ENCODE measurements at regions not wholly inside any gene's neighbourhood (a gene's known extent, or its start where the extent isn't known, plus 50 kb on each side); places are given as distances from the start of the nearest gene placed in this dataset.

DNA sequence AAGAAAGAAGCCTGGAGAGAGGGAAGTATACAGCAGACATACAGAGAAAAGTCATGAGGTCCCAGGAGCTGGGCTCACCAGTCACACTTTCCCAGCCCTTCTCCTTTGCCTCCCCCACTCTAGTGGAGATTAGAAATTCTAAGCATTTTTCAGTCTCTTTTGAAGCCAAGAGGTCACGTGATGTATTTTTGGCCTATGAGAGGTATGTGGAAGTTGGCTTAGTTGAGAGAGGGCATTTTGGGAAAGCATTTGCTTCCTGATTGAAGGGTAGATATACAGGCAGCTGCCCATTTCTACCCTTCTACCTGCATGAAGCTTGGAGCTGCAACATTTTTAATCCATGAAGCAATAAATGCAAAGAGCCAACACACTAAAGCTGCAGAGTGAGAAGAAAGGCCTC, 106.0 kb upstream of the TNFAIP3 start:
- no peaks in the 10 kb centered on the region for H3K27me3 ChIP-seq (ENCODE audit: insufficient read depth, poor library complexity, severe bottlenecking)
- TF ChIP-seq POLR2AphosphoS5 (IDR thresholded peaks at IDR 0.05; ENCODE audit: low read depth) (no peak), GABPA (IDR thresholded peaks at IDR 0.05; ENCODE audit: low read depth) (no peak), SPI1 (IDR thresholded peaks at IDR 0.05; ENCODE audit: borderline replicate concordance, low read depth) (no peak)
- TF ChIP-seq, protein P1, sequence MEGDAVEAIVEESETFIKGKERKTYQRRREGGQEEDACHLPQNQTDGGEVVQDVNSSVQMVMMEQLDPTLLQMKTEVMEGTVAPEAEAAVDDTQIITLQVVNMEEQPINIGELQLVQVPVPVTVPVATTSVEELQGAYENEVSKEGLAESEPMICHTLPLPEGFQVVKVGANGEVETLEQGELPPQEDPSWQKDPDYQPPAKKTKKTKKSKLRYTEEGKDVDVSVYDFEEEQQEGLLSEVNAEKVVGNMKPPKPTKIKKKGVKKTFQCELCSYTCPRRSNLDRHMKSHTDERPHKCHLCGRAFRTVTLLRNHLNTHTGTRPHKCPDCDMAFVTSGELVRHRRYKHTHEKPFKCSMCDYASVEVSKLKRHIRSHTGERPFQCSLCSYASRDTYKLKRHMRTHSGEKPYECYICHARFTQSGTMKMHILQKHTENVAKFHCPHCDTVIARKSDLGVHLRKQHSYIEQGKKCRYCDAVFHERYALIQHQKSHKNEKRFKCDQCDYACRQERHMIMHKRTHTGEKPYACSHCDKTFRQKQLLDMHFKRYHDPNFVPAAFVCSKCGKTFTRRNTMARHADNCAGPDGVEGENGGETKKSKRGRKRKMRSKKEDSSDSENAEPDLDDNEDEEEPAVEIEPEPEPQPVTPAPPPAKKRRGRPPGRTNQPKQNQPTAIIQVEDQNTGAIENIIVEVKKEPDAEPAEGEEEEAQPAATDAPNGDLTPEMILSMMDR (IDR thresholded peaks at IDR 0.05; ENCODE audit: insufficient read depth, low read length) = no peak
- TF ChIP-seq, protein P2, sequence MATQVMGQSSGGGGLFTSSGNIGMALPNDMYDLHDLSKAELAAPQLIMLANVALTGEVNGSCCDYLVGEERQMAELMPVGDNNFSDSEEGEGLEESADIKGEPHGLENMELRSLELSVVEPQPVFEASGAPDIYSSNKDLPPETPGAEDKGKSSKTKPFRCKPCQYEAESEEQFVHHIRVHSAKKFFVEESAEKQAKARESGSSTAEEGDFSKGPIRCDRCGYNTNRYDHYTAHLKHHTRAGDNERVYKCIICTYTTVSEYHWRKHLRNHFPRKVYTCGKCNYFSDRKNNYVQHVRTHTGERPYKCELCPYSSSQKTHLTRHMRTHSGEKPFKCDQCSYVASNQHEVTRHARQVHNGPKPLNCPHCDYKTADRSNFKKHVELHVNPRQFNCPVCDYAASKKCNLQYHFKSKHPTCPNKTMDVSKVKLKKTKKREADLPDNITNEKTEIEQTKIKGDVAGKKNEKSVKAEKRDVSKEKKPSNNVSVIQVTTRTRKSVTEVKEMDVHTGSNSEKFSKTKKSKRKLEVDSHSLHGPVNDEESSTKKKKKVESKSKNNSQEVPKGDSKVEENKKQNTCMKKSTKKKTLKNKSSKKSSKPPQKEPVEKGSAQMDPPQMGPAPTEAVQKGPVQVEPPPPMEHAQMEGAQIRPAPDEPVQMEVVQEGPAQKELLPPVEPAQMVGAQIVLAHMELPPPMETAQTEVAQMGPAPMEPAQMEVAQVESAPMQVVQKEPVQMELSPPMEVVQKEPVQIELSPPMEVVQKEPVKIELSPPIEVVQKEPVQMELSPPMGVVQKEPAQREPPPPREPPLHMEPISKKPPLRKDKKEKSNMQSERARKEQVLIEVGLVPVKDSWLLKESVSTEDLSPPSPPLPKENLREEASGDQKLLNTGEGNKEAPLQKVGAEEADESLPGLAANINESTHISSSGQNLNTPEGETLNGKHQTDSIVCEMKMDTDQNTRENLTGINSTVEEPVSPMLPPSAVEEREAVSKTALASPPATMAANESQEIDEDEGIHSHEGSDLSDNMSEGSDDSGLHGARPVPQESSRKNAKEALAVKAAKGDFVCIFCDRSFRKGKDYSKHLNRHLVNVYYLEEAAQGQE (IDR thresholded peaks at IDR 0.05; ENCODE audit: insufficient replicate concordance, low read depth) = no peak
- DNase-seq (ENCODE audit: low read depth in 1 of 2, low spot score in 1 of 2) = no peak

DNA sequence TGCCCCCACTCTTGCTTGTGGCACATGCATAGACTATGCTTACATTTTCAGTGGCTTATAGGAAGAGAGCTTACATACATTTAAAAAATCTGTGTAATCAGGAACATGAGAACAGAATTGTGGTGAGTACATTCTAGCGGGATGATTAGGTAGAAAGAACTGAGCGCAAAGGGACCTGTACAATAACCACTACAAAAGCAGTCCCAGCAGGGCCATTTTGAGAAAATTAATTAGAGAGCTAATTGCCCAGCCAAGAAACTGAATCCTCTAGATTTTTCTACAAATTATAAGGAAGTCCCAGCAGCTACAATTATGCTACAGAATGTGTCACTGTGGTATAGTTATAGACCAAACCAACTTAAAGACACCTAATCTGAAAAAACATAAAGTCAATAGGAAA, 105.6 kb upstream of the TNFAIP3 start:
- Histone ChIP-seq H3K27me3 (ENCODE audit: insufficient read depth, poor library complexity, severe bottlenecking) (no peaks in the 10 kb centered on the region), H3K4me3 (replicated peaks; ENCODE audit: insufficient read depth, low read length) (no peak overlapping the region), H3K27ac (replicated peaks) (no peak overlapping the region)
- no peak for DNase-seq (ENCODE audit: low read depth in 1 of 2, low spot score in 1 of 2)
- TF ChIP-seq POLR2AphosphoS5 (IDR thresholded peaks at IDR 0.05; ENCODE audit: low read depth) = no peak
- no peak for TF ChIP-seq SPI1 (IDR thresholded peaks at IDR 0.05; ENCODE audit: borderline replicate concordance, low read depth)
- TF ChIP-seq GABPA (IDR thresholded peaks at IDR 0.05; ENCODE audit: low read depth) = no peak

More for the DNA sequence above, 106.0 kb upstream of the TNFAIP3 start:
- H3K4me3 ChIP-seq (replicated peaks; ENCODE audit: insufficient read depth, low read length) = no peak overlapping the region
- no peak overlapping the region for H3K27ac ChIP-seq (replicated peaks)

DNA sequence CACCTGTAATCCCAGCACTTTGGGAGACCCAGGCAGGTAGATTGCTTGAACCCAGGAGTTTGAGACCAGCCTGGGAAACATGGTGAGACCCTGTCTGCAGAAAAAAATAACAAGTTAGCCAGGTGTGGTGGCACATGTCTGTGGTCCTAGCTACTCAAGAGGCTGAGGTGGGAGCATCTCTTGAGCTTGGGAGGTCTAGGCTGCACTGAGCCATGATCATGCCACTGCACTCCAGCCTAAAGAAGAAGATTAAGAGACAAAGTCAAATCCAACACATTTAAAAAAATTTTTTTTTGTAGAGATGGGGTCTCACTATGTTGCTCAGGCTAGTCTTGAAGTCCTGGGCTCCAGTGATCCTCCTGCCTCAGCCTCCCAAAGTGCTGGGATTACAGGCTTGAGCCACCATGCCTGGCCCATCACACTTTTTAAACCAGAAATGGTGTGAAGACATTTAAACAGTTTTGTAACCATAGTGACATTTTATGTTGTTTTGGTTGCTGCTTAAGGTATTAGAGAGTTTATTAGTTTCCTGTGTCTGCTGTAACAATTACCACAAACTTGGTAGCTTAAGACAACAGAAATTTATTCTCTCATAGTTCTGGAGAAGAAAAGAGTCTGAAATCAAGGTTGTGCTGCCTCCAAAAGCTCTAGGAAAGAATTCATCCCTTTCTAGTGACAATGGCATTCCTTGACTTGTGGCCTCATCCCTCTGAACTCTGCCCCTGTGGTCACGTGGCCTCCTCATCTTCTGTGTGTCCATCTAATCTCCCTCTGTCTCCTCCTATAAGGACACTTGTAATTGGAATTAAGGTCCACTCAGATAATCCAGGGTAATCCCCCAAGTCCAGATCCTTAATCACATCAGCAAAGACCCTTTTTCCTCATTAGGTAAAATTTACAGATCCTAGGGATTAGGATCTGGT, 104.6 kb upstream of the TNFAIP3 start:
- TF ChIP-seq, protein P1 (IDR thresholded peaks at IDR 0.05; ENCODE audit: insufficient read depth, low read length) = no peak
- TF ChIP-seq, protein P2 (IDR thresholded peaks at IDR 0.05; ENCODE audit: insufficient replicate concordance, low read depth) = no peak
- TF ChIP-seq POLR2AphosphoS5 (IDR thresholded peaks at IDR 0.05; ENCODE audit: low read depth) = no peak
- H3K4me3 ChIP-seq (replicated peaks; ENCODE audit: insufficient read depth, low read length) = no peak overlapping the region
- no peak overlapping the region for H3K27ac ChIP-seq (replicated peaks)
- DNase-seq (ENCODE audit: low read depth in 1 of 2, low spot score in 1 of 2) = no peak
- no peaks in the 10 kb centered on the region for H3K27me3 ChIP-seq (ENCODE audit: insufficient read depth, poor library complexity, severe bottlenecking)

DNA sequence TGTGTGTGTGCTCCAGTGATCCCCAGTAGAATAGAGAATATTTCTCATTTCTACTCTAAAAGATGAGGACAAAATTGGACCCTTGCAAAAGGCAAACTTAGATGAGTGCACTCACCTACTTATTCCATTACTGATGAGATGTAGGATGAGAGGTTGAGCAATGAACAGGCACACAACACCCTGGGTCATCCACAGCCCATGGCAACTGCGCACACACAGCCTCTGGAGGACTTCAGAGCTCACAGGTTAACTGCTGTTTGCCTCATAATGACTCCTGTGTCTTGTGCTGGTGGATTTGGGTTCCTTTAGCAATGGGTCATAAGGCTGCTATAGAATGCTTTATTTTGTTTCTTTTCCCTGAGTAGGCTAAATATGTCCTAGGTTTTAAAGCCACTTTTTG, 103.6 kb upstream of the TNFAIP3 start:
- TF ChIP-seq, protein P2 (IDR thresholded peaks at IDR 0.05; ENCODE audit: insufficient replicate concordance, low read depth) = no peak
- TF ChIP-seq SPI1 (IDR thresholded peaks at IDR 0.05; ENCODE audit: borderline replicate concordance, low read depth) (no peak), GABPA (IDR thresholded peaks at IDR 0.05; ENCODE audit: low read depth) (no peak), POLR2AphosphoS5 (IDR thresholded peaks at IDR 0.05; ENCODE audit: low read depth) (no peak)
- TF ChIP-seq, protein P1 (IDR thresholded peaks at IDR 0.05; ENCODE audit: insufficient read depth, low read length) = no peak
- no peak for DNase-seq (ENCODE audit: low read depth in 1 of 2, low spot score in 1 of 2)
- H3K27ac ChIP-seq (replicated peaks) = no peak overlapping the region
- H3K4me3 ChIP-seq (replicated peaks; ENCODE audit: insufficient read depth, low read length) = no peak overlapping the region
- no peaks in the 10 kb centered on the region for H3K27me3 ChIP-seq (ENCODE audit: insufficient read depth, poor library complexity, severe bottlenecking)

Measured in HL-60 (cell line).